ENCODE measurements at regions not wholly inside any gene's neighbourhood (a gene's known extent, or its start where the extent isn't known, plus 50 kb on each side); places are given as distances from the start of the nearest gene placed in this dataset.

DNA sequence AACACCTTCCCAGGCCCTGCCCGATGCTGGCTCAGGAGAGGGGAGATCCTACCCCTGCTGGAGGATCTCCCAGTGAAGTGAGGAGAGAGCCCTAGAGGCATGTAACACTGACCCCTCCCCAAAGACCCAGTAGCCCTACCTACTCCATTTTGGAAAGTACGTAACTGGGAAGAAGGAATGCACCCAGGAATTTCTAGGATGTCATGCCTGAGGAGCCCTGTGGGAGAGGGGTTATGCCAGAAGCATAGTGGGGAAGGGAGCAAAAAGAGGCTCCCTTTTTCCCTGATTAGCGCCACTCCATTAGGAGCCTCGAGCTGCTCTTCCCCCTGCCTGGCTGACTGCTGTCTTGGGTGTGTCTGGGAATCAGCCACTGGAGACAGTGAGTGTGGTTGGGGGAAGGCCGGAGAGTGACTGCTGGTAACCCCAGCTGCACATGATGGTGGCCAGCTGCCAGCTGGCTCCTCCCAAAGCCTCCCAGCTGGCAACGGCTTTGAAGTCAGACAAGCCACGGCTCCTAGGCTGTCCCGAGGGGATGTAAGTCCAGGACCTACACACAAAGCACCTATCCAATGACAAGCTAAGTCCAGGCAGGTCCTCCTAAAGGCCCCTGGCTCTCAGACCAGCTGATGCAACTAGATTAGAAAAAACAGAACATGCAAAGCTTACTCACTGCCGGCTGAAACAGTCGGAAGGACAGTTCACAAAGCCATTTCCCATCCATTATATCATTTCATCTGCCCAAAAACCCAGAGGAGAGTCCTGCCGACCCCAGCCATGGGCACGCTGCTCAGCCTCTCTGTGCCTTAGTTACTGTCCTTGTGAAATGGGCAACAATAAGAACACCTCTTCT lies 136.5 kb upstream of the ABCA1 start:
- CTCF ChIA-PET, result interaction anchor here (0.6 to 1.6 kb wide), 3 partner anchors 11 to 200 kb away, joined by 3 to 10 read pairs (median 3); no protein-coding TSS in a partner anchor
- Mint-ChIP-seq H3K9me3 (ENCODE audit: low read depth) (peaks cover 3% of the 10 kb centered on the region), H3K36me3 (ENCODE audit: low read depth) (no peaks in the 10 kb centered on the region), H3K4me3 (no peak overlapping the region), H3K27me3 (no peaks in the 10 kb centered on the region), H3K4me1 (peaks cover 17% of the 10 kb centered on the region), H3K27ac (peak overlapping the region; percentile 16)
- intact Hi-C loops (cut with DNase I, micrococcal nuclease), result loop anchor here in 1 of 2 experiments (5.0 kb wide), 1 partner anchor 63 kb away; no protein-coding TSS in a partner anchor
- ATAC-seq (no peak), DNase-seq (peak; percentile 10)
- POLR2A ChIA-PET, result interaction anchor here (0.9 kb wide), 1 partner anchor 13 kb away, joined by 3 read pairs; no protein-coding TSS in a partner anchor

- Mint-ChIP-seq H3K27me3 (no peaks in the 10 kb centered on the region), H3K27ac (no peak overlapping the region), H3K9me3 (ENCODE audit: low read depth) (peaks cover 3% of the 10 kb centered on the region), H3K36me3 (ENCODE audit: low read depth) (no peaks in the 10 kb centered on the region), H3K4me3 (no peak overlapping the region), H3K4me1 (peaks cover 17% of the 10 kb centered on the region)
- POLR2A ChIA-PET, result no interaction called here
- intact Hi-C loops (cut with DNase I, micrococcal nuclease), result no loop called here
- ATAC-seq, result no peak
- CTCF ChIA-PET, result interaction anchor here (0.6 to 0.7 kb wide), 2 partner anchors 45 to 52 kb away, joined by 3 read pairs; no protein-coding TSS in a partner anchor
- DNase-seq, result no peak
Measured at GRCh38 chr9:105065098-105066088, 137.4 kb upstream of the ABCA1 start.

GRCh38 chr9:105066275-105066865 lies 138.4 kb upstream of the ABCA1 start:
- DNase-seq (no peak), ATAC-seq (no peak)
- Mint-ChIP-seq H3K4me3 (no peak overlapping the region), H3K27me3 (no peaks in the 10 kb centered on the region), H3K27ac (no peak overlapping the region), H3K9me3 (ENCODE audit: low read depth) (peaks cover 3% of the 10 kb centered on the region), H3K36me3 (ENCODE audit: low read depth) (no peaks in the 10 kb centered on the region), H3K4me1 (peaks cover 21% of the 10 kb centered on the region)
- intact Hi-C loops (cut with DNase I, micrococcal nuclease), result no loop called here
- ChIA-PET CTCF (interaction anchor here (0.6 kb wide), 1 partner anchor 82 kb away, joined by 3 read pairs; no protein-coding TSS in a partner anchor), POLR2A (no interaction called here)

GRCh38 chr9:105067895-105068580 lies 140.1 kb upstream of the ABCA1 start:
- ChIA-PET POLR2A (no interaction called here), CTCF (no interaction called here)
- Mint-ChIP-seq H3K4me3 (no peak overlapping the region), H3K36me3 (ENCODE audit: low read depth) (no peaks in the 10 kb centered on the region), H3K27me3 (no peaks in the 10 kb centered on the region), H3K27ac (no peak overlapping the region), H3K4me1 (peaks cover 18% of the 10 kb centered on the region), H3K9me3 (ENCODE audit: low read depth) (peaks cover 3% of the 10 kb centered on the region)
- intact Hi-C loops (cut with DNase I, micrococcal nuclease), result no loop called here
- DNase-seq (no peak), ATAC-seq (no peak)

DNA sequence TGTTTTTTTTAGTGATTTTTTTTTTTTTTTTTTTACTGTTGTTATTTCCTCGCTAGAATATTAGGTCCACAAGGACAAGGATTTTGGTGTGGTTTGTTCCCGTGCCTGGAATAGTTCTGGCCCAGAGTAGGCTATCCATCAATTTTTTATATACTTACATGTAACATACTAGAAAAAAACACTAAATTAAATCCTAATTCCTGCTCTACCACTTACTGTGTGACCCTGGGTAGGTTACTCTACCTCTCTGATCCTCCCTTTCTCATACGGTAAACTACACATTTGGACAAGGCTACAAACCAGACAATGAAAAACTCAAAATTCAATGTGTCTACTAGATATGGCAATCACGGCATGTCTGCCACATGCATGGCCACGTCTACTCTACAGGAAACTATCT lies 141.3 kb upstream of the ABCA1 start:
- no peak for DNase-seq
- Mint-ChIP-seq H3K4me3 (no peak overlapping the region), H3K9me3 (ENCODE audit: low read depth) (no peaks in the 10 kb centered on the region), H3K27me3 (no peaks in the 10 kb centered on the region), H3K4me1 (peaks cover 9% of the 10 kb centered on the region), H3K27ac (no peak overlapping the region), H3K36me3 (ENCODE audit: low read depth) (no peaks in the 10 kb centered on the region)
- ChIA-PET CTCF (no interaction called here), POLR2A (no interaction called here)
- ATAC-seq, result no peak
- intact Hi-C loops (cut with DNase I, micrococcal nuclease), result no loop called here

DNA sequence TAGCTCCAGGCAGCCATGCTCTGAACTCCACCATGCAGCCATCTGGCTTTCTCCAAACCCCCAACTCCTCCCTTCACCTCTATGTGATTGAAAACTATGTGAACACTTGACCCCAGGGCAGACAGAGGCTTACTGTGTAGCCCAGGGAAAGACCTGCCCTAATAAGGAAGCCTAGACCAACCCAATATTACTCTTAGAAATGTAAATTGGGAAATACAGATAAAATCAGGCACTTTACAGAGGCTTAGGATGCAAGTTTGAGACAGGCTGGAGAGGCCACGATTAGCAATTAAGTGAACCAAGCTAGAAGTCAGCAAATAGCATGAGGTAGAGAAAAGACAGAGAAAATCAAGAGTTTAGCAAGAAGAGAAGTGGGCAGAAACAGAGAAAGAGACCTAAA lies 141.7 kb upstream of the ABCA1 start:
- DNase-seq (no peak), ATAC-seq (no peak)
- Mint-ChIP-seq H3K27me3 (no peaks in the 10 kb centered on the region), H3K4me1 (peaks cover 5% of the 10 kb centered on the region), H3K9me3 (ENCODE audit: low read depth) (no peaks in the 10 kb centered on the region), H3K4me3 (no peak overlapping the region), H3K36me3 (ENCODE audit: low read depth) (no peaks in the 10 kb centered on the region), H3K27ac (no peak overlapping the region)
- CTCF ChIA-PET, result no interaction called here
- POLR2A ChIA-PET, result no interaction called here
- intact Hi-C loops (cut with DNase I, micrococcal nuclease), result loop anchor here in 1 of 2 experiments (5.0 kb wide), 1 partner anchor 77 kb away; no protein-coding TSS in a partner anchor

DNA sequence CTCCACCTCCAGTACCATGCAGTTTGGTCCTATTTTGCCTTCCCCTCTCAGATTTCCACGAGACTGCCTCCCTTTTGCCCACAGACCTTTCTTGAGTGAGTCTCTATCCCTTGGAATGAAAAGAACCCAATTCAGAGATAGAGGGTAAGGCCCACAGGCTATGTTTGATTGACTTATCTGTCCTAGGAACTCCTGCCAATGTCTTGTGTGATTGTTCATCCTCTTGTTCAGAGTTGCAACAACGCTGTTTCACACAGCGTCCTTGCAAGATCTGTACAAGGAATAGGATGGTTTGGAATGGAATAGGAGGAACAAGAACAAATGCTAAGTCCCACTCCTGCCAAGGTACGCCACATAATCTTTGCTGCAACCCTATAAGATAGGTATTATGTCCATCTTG lies 142.2 kb upstream of the ABCA1 start:
- DNase-seq (no peak), ATAC-seq (no peak)
- ChIA-PET POLR2A (no interaction called here), CTCF (interaction anchor here (0.7 kb wide), 1 partner anchor 1557 kb away, joined by 3 read pairs; no protein-coding TSS in a partner anchor)
- no peak overlapping the region for H3K27ac Mint-ChIP-seq
- H3K4me3 Mint-ChIP-seq, result no peak overlapping the region
- no peaks in the 10 kb centered on the region for H3K9me3 Mint-ChIP-seq (ENCODE audit: low read depth)
- H3K4me1 Mint-ChIP-seq, result peaks cover 5% of the 10 kb centered on the region
- intact Hi-C loops (cut with DNase I, micrococcal nuclease), result loop anchor here in 1 of 2 experiments (5.0 kb wide), 1 partner anchor 78 kb away; no protein-coding TSS in a partner anchor
- H3K27me3 Mint-ChIP-seq, result no peaks in the 10 kb centered on the region
- no peaks in the 10 kb centered on the region for H3K36me3 Mint-ChIP-seq (ENCODE audit: low read depth)

DNA sequence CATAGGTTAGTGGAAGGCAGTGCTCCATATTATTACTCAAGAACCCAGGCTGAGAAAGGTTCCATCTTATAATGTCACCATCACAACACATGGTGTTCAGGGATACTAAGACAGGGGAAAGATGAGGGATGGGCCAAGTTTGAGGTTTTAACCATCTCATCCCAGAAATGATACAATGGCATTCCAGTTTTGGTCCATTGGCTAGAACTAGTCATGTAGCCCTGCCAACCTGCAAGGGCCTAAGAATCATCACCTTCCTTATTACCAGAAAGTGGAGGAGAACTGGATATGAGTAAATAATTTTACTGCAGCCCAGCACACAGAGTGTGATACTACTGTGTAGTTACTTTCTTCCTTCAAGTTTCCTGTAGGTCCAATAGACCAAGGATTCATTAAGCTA lies 144.5 kb upstream of the ABCA1 start:
- Mint-ChIP-seq H3K9me3 (ENCODE audit: low read depth) (no peaks in the 10 kb centered on the region), H3K27ac (no peak overlapping the region), H3K36me3 (ENCODE audit: low read depth) (no peaks in the 10 kb centered on the region), H3K4me3 (no peak overlapping the region), H3K4me1 (peaks cover 5% of the 10 kb centered on the region), H3K27me3 (no peaks in the 10 kb centered on the region)
- CTCF ChIA-PET, result no interaction called here
- POLR2A ChIA-PET, result no interaction called here
- intact Hi-C loops (cut with DNase I, micrococcal nuclease), result loop anchor here in 1 of 2 experiments (5.0 kb wide), 1 partner anchor 80 kb away; no protein-coding TSS in a partner anchor
- ATAC-seq (no peak), DNase-seq (no peak)

GRCh38 chr9:105073147-105073546 lies 145.2 kb upstream of the ABCA1 start:
- Mint-ChIP-seq H3K27ac (no peak overlapping the region), H3K9me3 (ENCODE audit: low read depth) (no peaks in the 10 kb centered on the region), H3K36me3 (ENCODE audit: low read depth) (no peaks in the 10 kb centered on the region), H3K4me3 (no peak overlapping the region), H3K4me1 (peaks cover 3% of the 10 kb centered on the region), H3K27me3 (no peaks in the 10 kb centered on the region)
- ChIA-PET CTCF (interaction anchor here (0.8 to 0.9 kb wide), 2 partner anchors 10 to 21 kb away, joined by 3 to 4 read pairs; no protein-coding TSS in a partner anchor), POLR2A (no interaction called here)
- DNase-seq (no peak), ATAC-seq (no peak)
- intact Hi-C loops (cut with DNase I, micrococcal nuclease), result loop anchor here in 1 of 2 experiments (5.0 kb wide), 1 partner anchor 81 kb away; no protein-coding TSS in a partner anchor

- no peaks in the 10 kb centered on the region for H3K27me3 Mint-ChIP-seq
- H3K4me1 Mint-ChIP-seq, result peaks cover 3% of the 10 kb centered on the region
- H3K36me3 Mint-ChIP-seq (ENCODE audit: low read depth), result no peaks in the 10 kb centered on the region
- no peak overlapping the region for H3K27ac Mint-ChIP-seq
- intact Hi-C loops (cut with DNase I, micrococcal nuclease), result loop anchor here in 1 of 2 experiments (5.0 kb wide), 1 partner anchor 82 kb away; no protein-coding TSS in a partner anchor
- POLR2A ChIA-PET, result no interaction called here
- no peak for ATAC-seq
- H3K9me3 Mint-ChIP-seq (ENCODE audit: low read depth), result no peaks in the 10 kb centered on the region
- DNase-seq, result no peak
- CTCF ChIA-PET, result no interaction called here
- H3K4me3 Mint-ChIP-seq, result no peak overlapping the region
Measured at GRCh38 chr9:105074491-105074890, 146.5 kb upstream of the ABCA1 start.
